Ascending aorta (tissue), 2 donors: ENCODE measurements at regions not wholly inside any gene's neighbourhood (a gene's known extent, or its start where the extent isn't known, plus 50 kb on each side); places are given as distances from the start of the nearest gene placed in this dataset.

Source experiments
- DNase-seq, 2 donors: peaks; one replicate each; pipeline ENCODE4 v3.0.0-alpha.2; 2019; ENCODE audit warnings: low spot score in 2 of 2
- H3K27ac ChIP-seq, 2 donors: fragments of 200-600 bp; sonication (generic); one replicate each; pipeline ENCODE4 v1.5.1; 2016 to 2017; ENCODE audit warnings: mild to moderate bottlenecking in 1 of 2
- H3K27me3 ChIP-seq: fragments of 200-600 bp; sonication (generic); one replicate; pipeline ENCODE4 v1.5.1; 2017
- H3K36me3 ChIP-seq, 2 donors: fragments of 200-600 bp; sonication (generic); one replicate each; pipeline ENCODE4 v1.5.1; 2016
- H3K4me1 ChIP-seq, 2 donors: fragments of 200-600 bp; sonication (generic); one replicate each; pipeline ENCODE4 v1.5.1; 2016 to 2017; ENCODE audit warnings: mild to moderate bottlenecking in 1 of 2
- H3K4me3 ChIP-seq, 2 donors: fragments of 200-600 bp; sonication (generic); one replicate each; pipeline ENCODE4 v1.5.1; 2016 to 2017; ENCODE audit warnings: mild to moderate bottlenecking in 1 of 2
- H3K9me3 ChIP-seq, 2 donors: fragments of 200-600 bp; sonication (generic); one replicate each; pipeline ENCODE4 v1.5.1; 2016
- intact Hi-C: fragments of 100-400 bp; cut with DNase I; formaldehyde crosslinking; loops from one replicate; pipeline ENCODE4 v1.15.1; 2023
- TF ChIP-seq, protein P1 (sequence below), 3 experiments: fragments of 200-600 bp in 2 of 3; fragments of 450-650 bp in 1 of 3; sonication (generic) in 2 of 3; IDR thresholded peaks; one replicate each; pipeline ENCODE4 v1.5.1; 2016 to 2019; ENCODE audit warnings: antibody characterized with exemption in 3 of 3, mild to moderate bottlenecking in 1 of 3, moderate library complexity in 1 of 3

DNA sequence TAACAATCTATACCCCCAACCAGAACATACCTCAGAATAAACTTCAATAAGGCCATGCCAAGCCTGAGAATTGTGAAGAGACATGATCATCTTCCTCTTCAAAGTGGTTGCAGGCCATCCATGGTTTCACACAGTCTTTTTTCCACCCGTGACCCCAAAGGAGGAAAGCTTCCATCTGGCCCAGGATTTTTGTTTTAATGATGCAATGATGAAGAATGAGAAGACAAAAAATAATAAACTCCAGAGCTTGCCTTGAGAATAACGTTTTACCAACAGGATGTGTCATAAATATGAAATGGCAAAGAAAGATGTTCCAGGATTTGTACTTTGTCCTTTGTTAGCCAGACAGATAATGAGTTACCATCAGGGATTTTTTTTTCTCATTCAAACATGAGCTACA, 201.9 kb downstream of the WNT5A start:
- Histone ChIP-seq H3K36me3 (no peaks in the 10 kb centered on the region), H3K4me1 (no peaks in the 10 kb centered on the region), H3K27me3 (no peaks in the 10 kb centered on the region), H3K27ac (no peak overlapping the region), H3K9me3 (no peaks in the 10 kb centered on the region), H3K4me3 (no peak overlapping the region)
- DNase-seq = no peak
- TF ChIP-seq, protein P1, sequence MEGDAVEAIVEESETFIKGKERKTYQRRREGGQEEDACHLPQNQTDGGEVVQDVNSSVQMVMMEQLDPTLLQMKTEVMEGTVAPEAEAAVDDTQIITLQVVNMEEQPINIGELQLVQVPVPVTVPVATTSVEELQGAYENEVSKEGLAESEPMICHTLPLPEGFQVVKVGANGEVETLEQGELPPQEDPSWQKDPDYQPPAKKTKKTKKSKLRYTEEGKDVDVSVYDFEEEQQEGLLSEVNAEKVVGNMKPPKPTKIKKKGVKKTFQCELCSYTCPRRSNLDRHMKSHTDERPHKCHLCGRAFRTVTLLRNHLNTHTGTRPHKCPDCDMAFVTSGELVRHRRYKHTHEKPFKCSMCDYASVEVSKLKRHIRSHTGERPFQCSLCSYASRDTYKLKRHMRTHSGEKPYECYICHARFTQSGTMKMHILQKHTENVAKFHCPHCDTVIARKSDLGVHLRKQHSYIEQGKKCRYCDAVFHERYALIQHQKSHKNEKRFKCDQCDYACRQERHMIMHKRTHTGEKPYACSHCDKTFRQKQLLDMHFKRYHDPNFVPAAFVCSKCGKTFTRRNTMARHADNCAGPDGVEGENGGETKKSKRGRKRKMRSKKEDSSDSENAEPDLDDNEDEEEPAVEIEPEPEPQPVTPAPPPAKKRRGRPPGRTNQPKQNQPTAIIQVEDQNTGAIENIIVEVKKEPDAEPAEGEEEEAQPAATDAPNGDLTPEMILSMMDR (IDR thresholded peaks at IDR 0.05) = no peak
- intact Hi-C loops = no loop called here

DNA sequence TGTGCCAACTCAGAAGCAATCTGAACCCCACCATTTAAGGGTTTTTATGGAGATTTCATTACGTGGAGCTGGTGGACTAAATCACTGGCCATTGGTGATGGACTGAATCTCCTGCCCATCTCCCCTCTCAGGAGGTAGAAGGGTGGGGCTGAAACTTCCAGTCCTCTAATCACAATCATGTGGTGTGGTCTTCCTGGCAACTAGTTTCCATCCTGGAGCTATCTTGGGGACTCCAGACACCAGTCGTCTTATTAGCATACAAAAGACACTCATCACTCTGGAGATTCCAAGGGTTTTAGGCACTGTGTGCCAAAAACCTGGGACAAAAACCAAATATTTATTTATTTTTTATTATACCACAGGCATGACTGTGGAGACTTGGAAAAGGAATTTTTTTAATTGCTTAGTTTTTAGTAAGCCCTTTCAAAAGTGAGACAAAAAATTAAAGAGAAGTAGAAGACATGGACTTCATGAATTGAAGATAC, 203.6 kb downstream of the WNT5A start:
- TF ChIP-seq, protein P1 (IDR thresholded peaks at IDR 0.05) = no peak

GRCh38 chr3:55282994-55283393, 204.1 kb downstream of the WNT5A start:
- intact Hi-C loops = no loop called here
- Histone ChIP-seq H3K4me1 (no peaks in the 10 kb centered on the region), H3K27ac (no peak overlapping the region), H3K27me3 (no peaks in the 10 kb centered on the region), H3K9me3 (no peaks in the 10 kb centered on the region), H3K36me3 (no peaks in the 10 kb centered on the region), H3K4me3 (no peak overlapping the region)
- DNase-seq = no peak
- TF ChIP-seq, protein P1 (IDR thresholded peaks at IDR 0.05) = no peak

More for the DNA sequence above, 203.6 kb downstream of the WNT5A start:
- intact Hi-C loops = no loop called here
- Histone ChIP-seq H3K27ac (no peak overlapping the region), H3K9me3 (no peaks in the 10 kb centered on the region), H3K27me3 (no peaks in the 10 kb centered on the region), H3K4me3 (no peak overlapping the region), H3K4me1 (no peaks in the 10 kb centered on the region), H3K36me3 (no peaks in the 10 kb centered on the region)
- DNase-seq = no peak

DNA sequence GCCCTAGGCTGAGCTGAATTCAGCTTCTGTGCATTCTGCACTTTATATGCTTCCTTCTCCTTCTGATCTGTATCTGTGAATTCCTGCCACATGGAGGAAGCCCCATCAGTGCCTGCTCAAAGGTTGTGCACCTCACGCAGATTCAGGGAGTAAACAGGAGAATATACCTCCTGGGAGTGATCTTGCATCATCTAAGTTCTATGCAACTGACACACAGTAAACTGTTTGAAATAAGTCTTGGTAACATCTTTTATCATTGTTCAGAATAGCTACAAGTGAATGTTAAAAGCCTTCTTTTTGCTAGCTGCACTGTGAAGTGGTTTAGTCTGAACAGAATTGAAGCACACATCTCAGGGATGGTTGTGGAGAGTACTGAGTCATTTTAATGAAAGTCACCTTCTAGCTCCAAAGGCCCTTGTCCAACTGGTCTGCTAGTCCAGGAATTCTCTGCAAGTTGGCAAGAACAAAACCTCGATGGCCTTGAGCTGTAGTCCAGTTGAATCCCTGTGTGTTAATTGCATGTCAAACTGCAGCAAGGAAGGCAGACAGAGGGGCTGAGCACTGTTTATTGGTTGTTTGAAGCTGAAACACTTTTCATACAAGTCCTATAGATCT, 215.0 kb downstream of the WNT5A start:
- Histone ChIP-seq H3K36me3 (no peaks in the 10 kb centered on the region), H3K27ac (no peak overlapping the region), H3K9me3 (no peaks in the 10 kb centered on the region), H3K4me3 (no peak overlapping the region), H3K4me1 (no peaks in the 10 kb centered on the region), H3K27me3 (no peaks in the 10 kb centered on the region)
- TF ChIP-seq, protein P1 (IDR thresholded peaks at IDR 0.05) = no peak
- intact Hi-C loops = no loop called here
- no peak for DNase-seq

DNA sequence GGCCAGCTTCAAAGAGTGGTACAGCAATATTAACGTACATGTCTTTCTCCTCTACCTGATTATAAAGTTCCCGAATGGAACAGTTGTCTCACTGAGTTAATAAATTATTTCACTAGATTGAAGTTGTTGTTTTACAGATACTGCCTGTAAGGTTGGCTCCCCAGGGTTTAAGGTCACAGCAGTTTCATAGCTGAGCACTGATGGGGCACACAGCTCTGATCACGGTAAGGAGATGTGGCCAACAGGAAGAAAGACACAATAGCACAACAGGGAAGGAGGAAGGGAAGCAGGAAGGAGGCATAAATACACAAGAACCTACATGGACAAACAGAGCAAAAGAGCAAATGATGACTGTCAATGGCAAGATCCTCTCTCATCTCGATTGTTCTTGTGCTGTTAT, 215.6 kb downstream of the WNT5A start:
- intact Hi-C loops = no loop called here
- Histone ChIP-seq H3K36me3 (no peaks in the 10 kb centered on the region), H3K27ac (no peak overlapping the region), H3K9me3 (no peaks in the 10 kb centered on the region), H3K4me3 (no peak overlapping the region), H3K27me3 (no peaks in the 10 kb centered on the region), H3K4me1 (no peaks in the 10 kb centered on the region)
- DNase-seq = no peak
- TF ChIP-seq, protein P1 (IDR thresholded peaks at IDR 0.05) = no peak

GRCh38 chr3:55270976-55271375, 216.1 kb downstream of the WNT5A start:
- Histone ChIP-seq H3K27ac (no peak overlapping the region), H3K27me3 (no peaks in the 10 kb centered on the region), H3K36me3 (no peaks in the 10 kb centered on the region), H3K4me1 (no peaks in the 10 kb centered on the region), H3K4me3 (no peak overlapping the region), H3K9me3 (no peaks in the 10 kb centered on the region)
- no peak for DNase-seq
- TF ChIP-seq, protein P1 (IDR thresholded peaks at IDR 0.05) = no peak
- intact Hi-C loops = no loop called here
